ENCODE measurements at regions not wholly inside any gene's neighbourhood (a gene's known extent, or its start where the extent isn't known, plus 50 kb on each side); places are given as distances from the start of the nearest gene placed in this dataset.
A peak's percentile ranks its signal among the peaks of the same experiment; 100 is the strongest.

DNA sequence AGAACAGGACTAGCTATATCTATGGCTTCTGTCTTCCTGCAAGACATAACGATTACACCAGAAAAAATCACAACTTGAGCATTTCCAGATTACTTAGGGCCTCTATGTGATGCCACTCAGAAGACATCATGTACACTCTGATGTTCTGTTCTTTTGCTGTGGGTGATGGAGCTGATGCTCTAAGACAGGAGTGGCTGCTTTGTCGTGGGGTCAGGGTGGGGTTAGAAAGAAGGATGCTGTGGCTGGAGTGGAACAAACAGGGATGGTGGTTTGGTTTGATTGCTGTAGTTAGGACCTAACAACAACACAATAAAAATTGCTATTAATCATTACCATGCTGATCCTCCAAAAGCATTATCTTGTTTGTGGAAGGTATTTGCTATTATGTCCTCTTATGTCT lies 120.3 kb upstream of the ARHGAP20 start:
- DNase-seq (ENCODE audit: low read depth, low spot score), result no peak

- no peak for DNase-seq (ENCODE audit: low read depth, low spot score)
These were observed 119.8 kb upstream of the ARHGAP20 start for GRCh38 chr11:110832080-110832479.

DNA sequence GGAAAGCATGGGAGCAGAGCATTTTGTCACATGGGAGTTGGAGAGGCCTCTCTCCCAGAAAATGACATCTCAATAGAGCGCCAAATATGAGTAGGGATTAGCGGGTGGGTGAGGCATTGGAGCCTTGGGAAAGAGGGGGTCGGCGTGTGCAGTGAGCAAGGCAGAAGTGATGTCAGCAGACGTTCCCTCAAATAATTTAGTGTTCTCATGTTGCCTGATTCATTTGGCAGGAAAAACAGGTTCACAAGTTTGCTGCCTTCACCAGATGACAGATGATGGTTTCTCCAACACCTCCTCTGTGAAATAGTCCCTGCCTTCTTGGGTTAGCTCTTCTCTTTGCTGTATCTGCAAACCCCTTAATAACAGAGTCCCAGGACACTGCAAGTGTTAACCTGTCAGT lies 118.5 kb upstream of the ARHGAP20 start:
- no peak for DNase-seq (ENCODE audit: low read depth, low spot score)

- peak; percentile 15 for DNase-seq (ENCODE audit: low read depth, low spot score)
These were observed 118.1 kb upstream of the ARHGAP20 start for GRCh38 chr11:110830344-110830743.

- DNase-seq (ENCODE audit: low read depth, low spot score), result no peak
These were observed 117.6 kb upstream of the ARHGAP20 start for GRCh38 chr11:110829873-110830272.

GRCh38 chr11:110828086-110828485 lies 115.8 kb upstream of the ARHGAP20 start:
- no peak for DNase-seq (ENCODE audit: low read depth, low spot score)

DNA sequence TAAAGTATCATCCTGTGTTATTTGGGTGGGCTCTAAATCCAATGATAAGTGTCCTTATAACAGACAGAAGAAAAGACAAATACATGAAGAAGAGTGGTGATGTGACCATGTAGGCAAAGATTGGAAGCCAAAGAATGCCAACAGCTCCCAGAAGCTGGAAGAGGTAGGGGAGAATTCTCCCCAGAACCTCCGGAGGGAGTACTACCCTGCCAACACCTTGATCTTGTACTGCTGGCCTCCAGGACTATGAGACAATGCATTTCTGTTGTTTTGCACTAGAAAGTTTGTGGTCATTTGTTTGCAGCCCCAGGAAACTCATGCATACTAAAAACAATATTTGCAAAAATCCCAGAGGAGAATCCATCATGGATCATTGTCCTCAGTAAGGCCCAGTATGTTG lies 115.0 kb upstream of the ARHGAP20 start:
- DNase-seq (ENCODE audit: low read depth, low spot score), result no peak

GRCh38 chr11:110824912-110825620 lies 112.8 kb upstream of the ARHGAP20 start:
- no peak for DNase-seq (ENCODE audit: low read depth, low spot score)

- no peak for DNase-seq (ENCODE audit: low read depth, low spot score)
These were observed 105.9 kb upstream of the ARHGAP20 start for GRCh38 chr11:110818032-110818687.

GRCh38 chr11:110812086-110812733 lies 100.0 kb upstream of the ARHGAP20 start:
- DNase-seq (ENCODE audit: low read depth, low spot score), result no peak

- DNase-seq (ENCODE audit: low read depth, low spot score), result no peak
These were observed 97.4 kb upstream of the ARHGAP20 start for GRCh38 chr11:110809417-110810199.

- DNase-seq (ENCODE audit: low read depth, low spot score), result no peak
These were observed 96.0 kb upstream of the ARHGAP20 start for GRCh38 chr11:110808248-110808647.

DNA sequence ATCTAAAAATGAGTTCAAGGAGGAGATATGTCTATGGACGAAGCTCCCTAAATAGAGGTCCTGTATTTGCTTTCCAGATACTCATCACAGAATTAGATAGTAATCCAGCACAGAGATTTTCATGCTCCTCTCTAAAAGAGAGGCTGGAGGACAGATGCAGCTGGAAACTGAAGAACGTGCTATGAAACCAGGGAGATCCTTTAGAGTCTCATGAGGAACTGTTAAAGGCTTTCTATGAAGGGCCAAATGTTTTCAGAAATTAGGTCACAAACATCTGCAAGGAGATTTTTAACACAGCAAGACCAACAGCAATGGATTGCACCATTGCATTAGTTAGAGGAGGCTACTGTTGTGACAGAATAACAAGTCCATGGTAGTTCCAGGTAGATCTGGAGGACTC lies 95.6 kb upstream of the ARHGAP20 start:
- no peak for DNase-seq (ENCODE audit: low read depth, low spot score)

GRCh38 chr11:110805756-110806155 lies 93.5 kb upstream of the ARHGAP20 start:
- DNase-seq (ENCODE audit: low read depth, low spot score), result no peak

DNA sequence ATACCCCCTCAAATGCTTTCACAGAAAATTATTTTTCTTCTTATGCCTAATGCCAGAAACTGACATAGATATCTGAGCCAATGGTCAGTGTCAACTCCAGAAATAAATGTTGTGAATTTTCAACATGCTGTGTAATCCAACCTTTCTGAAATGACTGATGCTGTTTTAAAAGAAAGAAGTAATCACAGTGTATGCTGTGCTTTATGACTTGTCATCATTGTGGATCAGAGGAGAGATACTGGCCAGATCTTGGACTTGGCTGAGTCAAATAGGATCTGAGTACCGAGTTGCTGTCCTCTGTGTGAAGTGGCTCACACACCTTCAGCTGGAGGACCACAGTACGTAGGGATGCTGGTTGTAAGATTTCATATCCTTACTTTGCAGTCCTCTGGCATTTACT lies 89.9 kb upstream of the ARHGAP20 start:
- DNase-seq (ENCODE audit: low read depth, low spot score), result no peak

DNA sequence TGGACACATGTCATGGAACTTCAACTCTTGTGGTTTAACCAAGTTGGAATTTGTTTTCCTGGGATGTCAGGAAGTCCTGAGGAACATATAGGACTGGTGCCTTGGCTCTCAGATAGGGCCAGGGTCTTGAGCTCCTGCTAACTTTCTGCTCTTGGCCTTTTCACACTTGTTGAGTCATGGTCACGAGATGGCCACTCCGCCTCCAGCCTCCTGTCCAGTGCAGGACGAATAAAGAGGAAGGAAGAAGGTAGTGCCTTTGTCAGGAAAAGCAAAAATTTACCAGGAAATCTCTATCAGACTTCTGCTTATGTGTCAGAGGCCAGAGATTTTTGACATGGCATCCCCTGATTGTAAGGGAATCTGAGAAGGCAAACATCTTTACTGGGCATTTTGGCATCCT lies 89.1 kb upstream of the ARHGAP20 start:
- no peak for DNase-seq (ENCODE audit: low read depth, low spot score)

DNA sequence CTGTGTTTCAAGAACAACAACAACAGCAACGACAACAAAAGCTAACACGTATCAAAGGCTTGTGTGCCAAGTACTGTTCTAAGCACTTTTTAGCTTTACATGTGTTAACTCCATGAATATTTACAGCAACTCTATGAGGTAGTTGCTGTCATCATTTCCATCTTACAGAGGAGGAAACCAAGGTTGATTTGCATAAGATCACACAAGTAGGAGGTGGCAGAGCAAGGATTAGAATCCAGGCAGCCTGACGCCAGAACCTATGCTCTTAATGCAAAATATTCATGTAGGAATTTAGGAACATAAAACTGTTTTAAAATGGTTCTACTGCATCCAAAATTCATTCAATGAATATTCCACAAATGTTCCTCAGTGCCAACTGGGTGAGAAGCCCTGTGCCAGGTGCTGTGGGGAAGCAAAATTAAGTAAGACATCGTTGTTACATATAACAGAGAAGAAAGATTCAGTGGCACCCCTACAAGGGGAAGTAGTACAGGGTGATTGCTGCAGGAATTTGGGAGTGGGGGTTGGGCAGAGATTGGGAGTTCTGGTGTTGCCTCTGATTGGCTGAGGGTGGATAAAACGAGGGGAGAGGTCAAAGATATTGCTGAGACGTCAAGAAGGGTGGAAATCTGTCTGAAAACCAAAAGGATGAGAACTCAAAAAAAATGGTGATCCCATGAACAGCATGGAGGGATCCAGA lies 86.1 kb upstream of the ARHGAP20 start:
- no peak for DNase-seq (ENCODE audit: low read depth, low spot score)

DNA sequence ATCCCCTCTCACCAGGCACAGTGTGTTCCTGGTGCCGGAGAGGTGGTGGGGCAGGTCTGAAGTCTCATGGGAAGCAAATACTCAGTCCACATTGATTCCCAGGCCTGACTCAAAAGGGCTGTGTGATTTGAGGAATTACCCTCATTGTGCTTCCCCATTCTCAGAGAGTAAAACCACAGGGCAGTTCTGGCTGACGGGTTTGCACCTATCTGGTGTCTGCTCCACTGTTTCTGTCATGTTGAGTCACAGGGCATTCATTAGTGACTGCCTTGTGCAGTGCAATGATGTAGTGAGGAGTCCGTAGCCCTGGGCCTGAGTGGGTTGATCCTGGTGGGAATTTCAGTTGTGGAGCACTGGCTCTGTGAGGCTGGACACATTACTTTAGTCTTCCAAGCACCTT lies 85.2 kb upstream of the ARHGAP20 start:
- DNase-seq (ENCODE audit: low read depth, low spot score), result no peak

DNA sequence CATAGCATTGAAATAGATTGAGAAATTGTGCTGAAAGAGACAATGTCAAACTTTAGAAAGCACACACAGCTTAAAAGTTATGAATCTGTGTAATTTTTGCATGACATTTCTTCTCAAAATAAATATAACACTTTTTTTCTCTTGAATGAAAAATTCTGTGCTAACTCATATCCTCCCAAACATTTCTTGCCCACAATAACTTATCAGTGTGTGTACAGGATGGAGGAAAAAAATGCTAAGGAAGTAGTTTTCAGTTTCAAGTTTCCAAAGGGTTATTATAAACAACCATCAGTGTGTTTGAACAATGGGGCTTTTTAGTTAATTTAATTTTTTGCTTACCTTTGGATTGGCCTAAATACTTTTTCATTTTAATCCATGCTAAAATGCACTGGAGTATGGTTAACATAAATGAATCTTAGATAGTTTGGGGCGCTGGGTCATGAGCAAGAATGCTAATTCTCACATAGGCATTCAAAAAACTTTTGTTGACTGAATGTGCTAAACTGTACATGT lies 82.9 kb upstream of the ARHGAP20 start:
- no peak for DNase-seq (ENCODE audit: low read depth, low spot score)

- no peak for DNase-seq (ENCODE audit: low read depth, low spot score)
These were observed 81.3 kb upstream of the ARHGAP20 start for GRCh38 chr11:110793556-110793955.

DNA sequence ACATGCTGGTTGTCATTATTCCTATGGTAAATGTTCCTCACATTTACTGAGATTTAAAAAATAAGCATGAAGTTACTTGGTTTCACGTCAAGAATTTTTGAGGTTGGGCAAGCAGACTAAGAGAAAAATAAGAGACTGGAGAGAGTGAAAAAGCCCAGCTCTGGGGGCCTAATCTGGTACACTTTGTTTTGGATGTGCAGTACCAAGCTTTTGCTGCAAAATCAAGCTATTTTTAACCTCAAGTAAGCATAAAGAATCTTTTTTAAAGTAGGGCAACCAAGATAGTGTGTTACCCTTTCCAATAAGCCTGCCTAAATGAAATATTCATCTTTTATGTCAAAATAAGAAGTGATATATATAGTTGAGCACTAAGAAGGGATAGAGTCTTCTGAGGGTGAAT lies 79.4 kb upstream of the ARHGAP20 start:
- no peak for DNase-seq (ENCODE audit: low read depth, low spot score)
